ENCODE measurements at regions not wholly inside any gene's neighbourhood (a gene's known extent, or its start where the extent isn't known, plus 50 kb on each side); places are given as distances from the start of the nearest gene placed in this dataset.
"Not testable (repeated sequence)": the region's sequence is repeated elsewhere in the genome, so short reads cannot be mapped to it uniquely, and the experiment has no call there.

GRCh38 chrX:11836284-11836683 lies 78.2 kb downstream of the MSL3 start:
- DNase-seq (ENCODE audit: low spot score): no peak

DNA sequence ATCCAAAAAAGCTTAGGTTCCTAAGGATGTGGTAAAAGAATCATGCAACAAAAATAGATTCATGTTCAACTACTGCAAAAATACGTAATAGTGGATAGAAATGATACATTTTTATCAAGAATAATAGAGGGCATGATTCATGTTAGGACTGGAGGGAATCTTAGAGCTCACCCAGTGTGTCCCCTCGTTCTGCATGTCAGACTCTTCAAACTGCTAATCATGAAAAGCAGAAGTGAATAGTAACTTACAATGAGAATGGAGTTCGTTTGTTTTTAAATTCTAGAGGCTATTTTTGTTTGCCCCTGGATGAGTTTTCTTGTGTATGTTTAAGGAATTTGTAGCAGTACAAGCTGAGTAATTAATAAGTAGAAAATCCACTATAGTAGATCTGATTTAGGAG lies 79.4 kb downstream of the MSL3 start:
- no peak for DNase-seq (ENCODE audit: low spot score)

DNA sequence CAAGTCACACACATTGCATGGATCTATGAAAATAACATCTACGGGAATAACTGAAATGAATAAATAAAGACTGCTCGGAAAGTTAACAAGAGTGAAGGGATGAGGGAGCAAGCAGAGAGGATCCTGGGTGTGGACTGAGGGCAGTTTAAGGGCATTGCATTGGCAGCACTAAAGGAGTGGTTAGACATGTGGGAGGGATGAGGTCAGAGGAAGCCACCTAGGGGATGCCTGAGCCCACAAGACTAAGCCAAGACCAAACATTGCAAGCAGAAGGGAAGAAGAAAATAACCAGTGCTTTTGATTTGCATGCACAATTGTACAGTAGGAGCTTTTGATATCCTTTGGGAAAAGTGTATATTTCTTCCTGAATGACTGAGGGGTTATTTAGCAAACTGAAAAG lies 106.1 kb downstream of the MSL3 start:
- no peak for DNase-seq (ENCODE audit: low spot score)

- DNase-seq (ENCODE audit: low spot score): no peak
These were observed 109.7 kb downstream of the MSL3 start for GRCh38 chrX:11867610-11868345.

DNA sequence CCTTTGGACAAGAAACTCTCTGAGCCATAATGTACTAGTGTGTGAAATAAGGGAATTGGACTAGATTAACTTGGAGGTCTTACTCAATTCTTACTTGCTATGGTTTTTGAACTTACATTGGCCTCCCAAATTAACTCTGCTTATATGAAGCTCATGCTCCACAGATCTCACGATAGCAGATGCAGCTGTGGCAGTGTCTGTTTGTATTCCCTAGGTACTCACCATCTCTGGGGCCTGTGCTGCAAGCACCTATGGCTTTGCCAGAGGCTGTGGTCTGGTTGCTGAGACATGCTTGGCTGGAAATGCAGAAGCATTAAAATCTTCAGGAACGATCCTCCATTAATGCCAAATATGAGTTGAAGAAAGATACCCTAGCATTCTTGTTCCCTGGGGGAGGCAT lies 112.8 kb downstream of the MSL3 start:
- no peak for DNase-seq (ENCODE audit: low spot score)

DNA sequence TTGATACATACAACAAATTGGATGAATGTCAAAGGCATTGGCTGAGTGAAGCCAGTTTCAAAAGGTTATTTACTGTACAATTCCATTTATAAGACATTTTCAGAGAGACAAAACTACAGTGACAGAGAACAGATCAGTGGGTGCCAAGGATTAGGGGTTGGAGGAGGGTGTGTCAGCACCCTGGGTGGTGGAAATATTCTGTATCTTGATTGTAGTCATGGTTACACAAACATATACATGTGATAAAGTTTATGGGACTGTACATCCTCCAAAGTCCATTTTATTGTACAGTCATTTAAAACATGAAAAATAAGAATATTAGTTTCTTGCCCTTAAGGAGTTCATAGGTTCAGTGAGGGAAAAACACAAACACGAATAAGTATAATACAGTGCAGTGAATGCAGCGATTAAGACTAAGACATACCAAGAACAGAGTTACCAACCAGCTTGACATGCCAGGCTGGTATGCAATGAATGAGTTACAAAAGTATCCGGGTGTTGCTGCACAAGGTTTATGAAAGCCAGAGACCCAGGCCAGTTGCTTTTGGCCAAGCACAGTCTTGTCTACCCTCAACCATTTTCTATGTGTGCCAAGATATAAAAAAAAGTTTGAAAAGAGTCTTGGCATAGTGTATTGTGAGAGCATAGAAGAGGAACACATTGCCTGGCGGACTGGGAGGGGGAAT lies 123.6 kb downstream of the MSL3 start:
- no peak for DNase-seq (ENCODE audit: low spot score)

GRCh38 chrX:11886745-11887144 lies 128.7 kb downstream of the MSL3 start:
- no peak for DNase-seq (ENCODE audit: low spot score)

GRCh38 chrX:11887175-11887574 lies 129.1 kb downstream of the MSL3 start:
- DNase-seq (ENCODE audit: low spot score): no peak

- no peak for DNase-seq (ENCODE audit: low spot score)
These were observed 130.4 kb downstream of the MSL3 start for GRCh38 chrX:11888421-11888820.

GRCh38 chrX:11889791-11890190 lies 131.8 kb downstream of the MSL3 start:
- DNase-seq (ENCODE audit: low spot score): no peak

DNA sequence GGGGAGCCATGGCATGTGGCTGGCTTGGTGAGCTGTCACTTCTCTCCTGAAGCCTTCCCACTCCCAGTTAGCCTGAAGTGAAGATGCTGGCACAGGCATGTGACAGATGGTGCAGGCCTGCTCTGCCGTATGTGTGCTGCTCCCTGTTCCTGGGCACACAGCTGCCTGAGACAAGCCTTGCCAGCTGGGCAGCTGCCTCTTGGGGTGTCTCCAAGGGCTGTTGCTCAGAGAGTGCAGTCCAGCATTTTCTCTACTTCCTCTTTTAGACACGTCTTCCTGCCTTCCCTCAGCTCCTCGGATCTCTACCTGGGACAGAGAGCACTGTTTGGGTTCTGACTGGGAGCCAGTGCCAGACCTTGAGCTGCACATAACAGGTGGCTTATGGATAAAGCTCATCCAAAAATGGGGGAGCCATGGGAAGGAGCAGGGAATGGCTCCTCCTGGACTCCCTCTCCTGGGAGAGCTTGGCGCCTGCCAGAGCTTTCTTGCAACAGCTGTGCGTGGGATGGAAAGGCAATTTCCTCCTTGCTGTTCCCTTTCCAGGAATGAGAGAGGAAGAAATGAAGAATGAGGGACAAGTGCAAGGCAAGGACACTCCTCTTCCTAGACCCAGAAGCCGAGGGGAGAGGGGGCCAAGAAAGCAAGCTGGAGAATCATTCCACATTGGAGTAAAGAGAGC lies 132.9 kb downstream of the MSL3 start:
- DNase-seq (ENCODE audit: low spot score): no peak

DNA sequence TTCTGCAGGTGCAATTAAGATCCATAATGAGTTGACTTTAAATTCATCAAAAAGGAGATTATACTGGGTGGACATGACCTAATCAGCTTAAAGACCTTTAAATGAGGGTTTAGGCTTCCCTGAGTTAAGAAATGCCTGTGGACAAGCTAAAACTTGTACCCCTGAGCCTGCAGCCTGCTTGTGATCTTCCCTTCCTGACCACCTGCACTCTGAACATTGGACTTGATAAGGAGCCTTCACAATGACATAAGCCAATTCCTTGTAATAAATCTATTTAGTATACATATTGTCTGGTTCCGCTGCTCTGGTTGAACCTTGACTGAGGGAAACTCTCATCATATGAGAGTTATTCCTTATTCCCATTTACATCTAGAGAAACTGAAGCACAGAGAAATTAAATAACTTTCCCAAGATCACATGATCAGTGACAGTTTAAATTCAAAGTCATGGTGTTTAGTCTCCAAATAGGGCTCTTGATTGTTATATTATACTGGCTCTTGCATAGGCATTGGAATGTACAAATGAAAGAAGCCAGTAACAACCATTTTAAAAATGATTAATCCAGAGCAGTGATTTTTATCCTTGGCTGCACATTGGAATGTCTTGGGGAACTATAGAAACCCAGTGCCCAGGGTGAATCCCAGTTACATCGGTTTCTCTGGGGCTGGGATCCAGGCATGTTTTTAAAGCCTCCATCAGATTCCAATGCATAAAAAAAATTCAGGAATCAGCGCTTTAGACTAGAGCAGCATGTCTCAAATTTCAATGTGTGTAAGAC lies 136.1 kb downstream of the MSL3 start:
- DNase-seq (ENCODE audit: low spot score): no peak

- peak; percentile 14 for DNase-seq (ENCODE audit: low spot score)
These were observed 141.1 kb downstream of the MSL3 start for GRCh38 chrX:11899091-11899490.

GRCh38 chrX:11905933-11906332 lies 147.9 kb downstream of the MSL3 start:
- DNase-seq (ENCODE audit: low spot score): not testable (repeated sequence)

GRCh38 chrX:11908371-11908770 lies 150.3 kb downstream of the MSL3 start:
- peak; percentile 2 for DNase-seq (ENCODE audit: low spot score)

- no peak for DNase-seq (ENCODE audit: low spot score)
These were observed 155.0 kb downstream of the MSL3 start for GRCh38 chrX:11913001-11913400.

DNA sequence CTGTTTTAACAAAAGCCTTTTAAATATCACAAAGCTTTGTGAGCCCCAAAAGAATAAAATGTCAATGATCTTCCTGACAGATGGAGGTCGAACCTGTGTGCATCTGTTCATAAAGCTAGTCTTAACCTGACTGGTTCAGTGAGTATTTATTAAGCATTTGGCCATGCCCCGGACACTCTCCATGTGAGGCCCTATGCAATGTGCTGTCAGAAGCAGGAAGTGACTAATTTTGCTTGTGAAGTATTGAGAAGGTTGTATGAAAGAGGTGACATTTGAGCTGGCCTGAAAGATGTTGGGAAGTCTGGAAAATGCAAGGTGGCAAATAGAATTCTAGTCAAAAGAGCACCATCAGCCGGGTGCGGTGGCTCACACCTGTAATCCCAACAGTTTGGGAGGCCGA lies 171.4 kb downstream of the MSL3 start:
- peak; percentile 1 for DNase-seq (ENCODE audit: low spot score)

DNA sequence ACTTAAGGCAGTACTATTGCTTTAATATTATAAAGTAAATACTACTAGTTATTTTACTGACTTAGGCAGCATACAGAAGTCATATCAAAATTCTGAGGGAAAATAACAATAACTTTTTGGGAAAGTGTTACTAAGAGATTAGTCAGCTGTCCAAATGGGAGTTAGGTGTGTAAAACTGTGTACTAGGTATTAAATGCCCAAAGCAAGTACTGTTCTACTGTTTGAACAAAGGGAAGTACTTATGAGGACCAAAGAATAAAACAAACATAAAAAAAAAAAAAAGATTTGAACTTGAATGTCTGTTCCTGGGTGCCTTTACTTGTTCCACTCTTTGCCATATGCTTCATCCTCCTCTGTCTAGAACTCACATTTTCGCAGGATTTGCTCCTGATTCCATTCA lies 174.4 kb downstream of the MSL3 start:
- DNase-seq (ENCODE audit: low spot score): no peak

DNA sequence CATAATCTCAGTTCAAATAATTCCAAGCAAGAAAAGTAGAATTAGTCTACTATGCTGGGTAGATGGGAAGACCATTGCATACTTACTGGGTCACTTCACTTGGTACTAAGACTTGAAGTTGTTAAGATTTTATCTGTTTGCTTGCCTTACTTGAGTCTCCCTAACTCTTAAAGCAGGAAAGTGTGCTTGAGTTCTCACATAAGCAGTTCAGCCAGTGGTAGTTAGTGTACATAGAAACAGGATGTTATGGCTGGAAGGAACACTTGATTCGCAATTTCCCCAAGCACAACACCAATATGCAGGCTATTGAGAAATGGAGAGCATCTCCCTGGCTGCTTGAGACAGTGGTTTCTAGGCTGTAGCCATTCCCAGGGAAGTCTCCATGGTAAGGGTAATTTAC lies 176.1 kb downstream of the MSL3 start:
- DNase-seq (ENCODE audit: low spot score): no peak

DNA sequence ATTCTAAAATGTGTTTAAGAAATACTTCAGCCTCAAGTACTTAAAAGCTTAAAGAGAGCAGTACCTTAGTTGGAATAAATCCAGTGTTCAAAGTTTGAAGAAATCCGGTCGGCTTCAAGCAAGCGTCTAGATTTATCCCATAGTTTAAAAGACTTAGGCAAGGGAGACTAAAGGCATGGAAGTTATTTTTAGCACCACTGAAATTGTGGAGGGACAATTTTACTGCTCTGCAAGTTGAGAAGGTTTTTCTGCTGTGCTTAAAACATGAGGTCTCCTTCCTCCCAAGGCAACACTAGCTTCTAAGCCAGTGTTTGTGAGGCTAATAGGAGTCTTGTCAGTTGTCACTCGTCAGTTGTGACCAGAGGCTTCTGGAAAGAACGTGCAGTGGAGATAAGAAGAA lies 183.5 kb downstream of the MSL3 start:
- DNase-seq (ENCODE audit: low spot score): no peak

DNA sequence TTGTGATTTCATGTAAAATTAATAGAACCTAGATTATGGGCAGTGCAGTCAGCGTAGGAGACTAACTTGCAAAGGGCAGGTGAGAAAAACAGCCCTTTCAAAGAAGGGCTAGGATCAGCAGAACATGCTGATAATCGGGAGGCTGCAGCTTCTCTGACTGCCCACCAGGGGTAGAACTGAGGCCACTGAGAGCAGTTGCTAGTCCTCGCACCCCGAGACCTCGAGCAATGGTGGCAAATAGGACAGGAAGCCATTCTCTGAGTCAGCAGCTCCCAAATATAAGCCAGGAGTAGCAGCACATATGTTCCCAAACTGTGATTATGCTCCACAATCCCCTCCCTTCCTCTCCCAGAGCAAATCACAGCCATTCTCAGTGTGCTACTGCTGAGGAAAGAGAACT lies 186.5 kb downstream of the MSL3 start:
- peak; percentile 32 for DNase-seq (ENCODE audit: low spot score)

DNA sequence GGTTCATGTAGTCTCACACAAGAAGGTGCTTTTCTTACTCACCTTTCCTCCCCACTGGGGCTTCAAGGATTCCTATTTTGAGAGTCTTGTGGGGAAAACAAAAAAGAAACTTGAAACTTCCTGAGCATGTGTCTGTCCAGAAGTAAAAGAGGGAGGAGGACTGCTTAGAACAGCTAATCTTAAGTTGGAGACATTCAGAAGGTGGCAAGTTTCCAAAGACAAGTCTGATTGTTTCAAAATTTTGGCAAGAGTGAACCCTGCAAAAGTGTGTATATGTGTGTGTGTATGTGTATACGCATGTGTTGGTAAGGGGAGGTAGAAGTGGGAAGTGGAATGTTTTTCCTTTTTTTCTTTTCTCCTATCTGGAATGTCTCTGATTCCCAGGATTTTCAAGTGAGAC lies 189.0 kb upstream of the FRMPD4 start:
- no peak for DNase-seq (ENCODE audit: low spot score)
